SK-N-SH (cell line): ENCODE measurements at regions not wholly inside any gene's neighbourhood (a gene's known extent, or its start where the extent isn't known, plus 50 kb on each side); places are given as distances from the start of the nearest gene placed in this dataset.

Source experiments
- CTCF ChIP-seq: fragments of 200-600 bp; sonication (generic); IDR thresholded peaks from 2 replicates; pipeline ENCODE4 v1.6.1; 2017; ENCODE audit warnings: antibody characterized with exemption, mild to moderate bottlenecking, moderate library complexity
- ELF1 ChIP-seq: IDR thresholded peaks from 2 replicates; pipeline ENCODE4 v1.4.0; 2012
- EZH2phosphoT487 ChIP-seq: fragments of 200-600 bp; sonication (generic); IDR thresholded peaks from 2 replicates; pipeline ENCODE4 v1.6.1; 2017; ENCODE audit warnings: low read depth, mixed run types, mild to moderate bottlenecking, antibody characterized with exemption, moderate library complexity, borderline replicate concordance
- YY1 ChIP-seq: IDR thresholded peaks from 2 replicates; pipeline ENCODE4 v1.4.0; 2012; ENCODE audit warnings: low read depth, mild to moderate bottlenecking
- TF ChIP-seq, protein P1 (sequence below): IDR thresholded peaks from 2 replicates; pipeline ENCODE4 v1.4.0; 2012; ENCODE audit warnings: low read depth
- TF ChIP-seq, protein P2 (sequence below): fragments of 150-350 bp; IDR thresholded peaks from 2 replicates; pipeline ENCODE4 v1.6.1; 2016; ENCODE audit warnings: mild to moderate bottlenecking, low read depth, low read length

DNA sequence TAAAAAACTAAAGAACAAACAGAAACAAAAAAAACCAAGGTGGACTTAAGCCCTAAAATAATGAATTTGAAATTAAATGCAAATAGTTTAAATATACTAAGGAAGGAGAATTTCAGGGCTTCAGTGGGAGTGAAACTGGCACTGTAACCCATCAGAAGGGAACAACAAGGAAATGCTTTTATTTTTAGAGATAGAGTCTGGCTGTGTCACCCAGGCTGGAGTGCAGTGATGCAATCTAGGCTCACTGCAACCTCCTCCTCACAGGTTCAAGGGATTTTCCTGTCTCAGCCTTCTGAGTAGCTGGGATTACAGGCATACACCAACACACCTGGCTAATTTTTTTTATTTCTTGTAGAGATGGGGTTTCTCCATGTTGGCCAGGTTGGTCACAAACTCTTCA, 625.2 kb upstream of the CDH8 start:
- TF ChIP-seq CTCF = no peak
- TF ChIP-seq YY1 = no peak
- TF ChIP-seq ELF1 = no peak
- TF ChIP-seq, protein P1, sequence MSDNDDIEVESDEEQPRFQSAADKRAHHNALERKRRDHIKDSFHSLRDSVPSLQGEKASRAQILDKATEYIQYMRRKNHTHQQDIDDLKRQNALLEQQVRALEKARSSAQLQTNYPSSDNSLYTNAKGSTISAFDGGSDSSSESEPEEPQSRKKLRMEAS = no peak
- TF ChIP-seq, protein P2, sequence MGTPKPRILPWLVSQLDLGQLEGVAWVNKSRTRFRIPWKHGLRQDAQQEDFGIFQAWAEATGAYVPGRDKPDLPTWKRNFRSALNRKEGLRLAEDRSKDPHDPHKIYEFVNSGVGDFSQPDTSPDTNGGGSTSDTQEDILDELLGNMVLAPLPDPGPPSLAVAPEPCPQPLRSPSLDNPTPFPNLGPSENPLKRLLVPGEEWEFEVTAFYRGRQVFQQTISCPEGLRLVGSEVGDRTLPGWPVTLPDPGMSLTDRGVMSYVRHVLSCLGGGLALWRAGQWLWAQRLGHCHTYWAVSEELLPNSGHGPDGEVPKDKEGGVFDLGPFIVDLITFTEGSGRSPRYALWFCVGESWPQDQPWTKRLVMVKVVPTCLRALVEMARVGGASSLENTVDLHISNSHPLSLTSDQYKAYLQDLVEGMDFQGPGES = no peak
- TF ChIP-seq EZH2phosphoT487 = no peak
